ENCODE measurements at regions not wholly inside any gene's neighbourhood (a gene's known extent, or its start where the extent isn't known, plus 50 kb on each side); places are given as distances from the start of the nearest gene placed in this dataset.

DNA sequence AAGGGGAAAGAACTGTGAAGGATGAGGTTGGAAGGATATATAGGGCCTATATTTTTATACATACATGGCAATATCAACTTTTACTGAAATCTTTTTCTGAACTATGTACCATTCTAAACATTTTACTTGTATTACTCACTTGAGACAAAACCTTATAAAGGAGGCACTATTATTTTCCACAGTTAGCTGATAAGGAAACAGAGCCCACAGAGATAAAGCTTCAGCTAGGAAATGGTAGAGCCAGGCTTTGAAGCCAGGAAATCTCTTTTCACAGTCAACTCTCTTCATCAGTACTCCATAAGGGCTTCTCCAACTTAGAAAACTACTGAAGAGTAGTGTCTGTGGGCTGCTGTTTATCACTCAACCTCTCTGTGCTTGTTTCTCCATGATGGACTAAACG, 613.7 kb downstream of the PRELID2 start:
- Histone ChIP-seq H3K9ac (ENCODE audit: low read length in 5 of 5) (no peak overlapping the region), H3K36me3 (ENCODE audit: control insufficient read depth in 5 of 5, insufficient read depth in 5 of 5, low read length in 5 of 5) (no peaks in the 10 kb centered on the region)

DNA sequence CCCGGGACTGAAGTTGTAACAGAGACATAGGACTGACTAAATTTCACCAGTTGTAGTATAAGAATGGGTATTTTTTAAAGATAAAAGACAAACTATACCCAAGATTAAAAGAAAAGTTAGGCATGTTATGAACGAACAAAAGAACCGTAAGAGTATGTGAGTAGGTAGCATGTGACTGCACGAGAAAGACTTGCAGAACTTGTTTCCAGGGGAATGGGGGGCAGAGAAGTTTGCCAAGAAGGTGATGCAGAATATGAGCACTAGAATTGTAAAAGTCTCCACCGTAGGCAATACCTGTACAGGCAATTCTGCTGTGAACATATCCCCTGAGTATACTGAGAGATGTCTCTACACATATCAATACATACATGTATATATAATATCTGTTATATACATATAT, 614.7 kb downstream of the PRELID2 start:
- Histone ChIP-seq H3K9me3 (ENCODE audit: control insufficient read depth in 5 of 5, low read length in 5 of 5) (no peaks in the 10 kb centered on the region), H3K27me3 (ENCODE audit: control insufficient read depth in 5 of 5, insufficient read depth in 4 of 5, low read length in 5 of 5) (no peaks in the 10 kb centered on the region), H3K4me1 (ENCODE audit: control insufficient read depth in 5 of 5, insufficient read depth in 5 of 5, low read length in 5 of 5) (peaks cover 0 to 1% (median 0%) of the 10 kb centered on the region in 5 donors), H3K27ac (ENCODE audit: low read depth, low read length) (no peak overlapping the region), H3K4me3 (ENCODE audit: low read depth in 1 of 5, low read length in 5 of 5) (no peak overlapping the region), H3K36me3 (ENCODE audit: control insufficient read depth in 5 of 5, insufficient read depth in 5 of 5, low read length in 5 of 5) (no peaks in the 10 kb centered on the region), H3K9ac (ENCODE audit: low read length in 5 of 5) (no peak overlapping the region)

More for the DNA sequence above, 613.7 kb downstream of the PRELID2 start:
- H3K27me3 ChIP-seq (ENCODE audit: control insufficient read depth in 5 of 5, insufficient read depth in 4 of 5, low read length in 5 of 5), result no peaks in the 10 kb centered on the region
- no peak overlapping the region for H3K27ac ChIP-seq (ENCODE audit: low read depth, low read length)
- H3K4me3 ChIP-seq (ENCODE audit: low read depth in 1 of 5, low read length in 5 of 5), result no peak overlapping the region
- no peaks in the 10 kb centered on the region for H3K9me3 ChIP-seq (ENCODE audit: control insufficient read depth in 5 of 5, low read length in 5 of 5)
- peaks cover 0 to 1% (median 0%) of the 10 kb centered on the region in 5 donors for H3K4me1 ChIP-seq (ENCODE audit: control insufficient read depth in 5 of 5, insufficient read depth in 5 of 5, low read length in 5 of 5)

DNA sequence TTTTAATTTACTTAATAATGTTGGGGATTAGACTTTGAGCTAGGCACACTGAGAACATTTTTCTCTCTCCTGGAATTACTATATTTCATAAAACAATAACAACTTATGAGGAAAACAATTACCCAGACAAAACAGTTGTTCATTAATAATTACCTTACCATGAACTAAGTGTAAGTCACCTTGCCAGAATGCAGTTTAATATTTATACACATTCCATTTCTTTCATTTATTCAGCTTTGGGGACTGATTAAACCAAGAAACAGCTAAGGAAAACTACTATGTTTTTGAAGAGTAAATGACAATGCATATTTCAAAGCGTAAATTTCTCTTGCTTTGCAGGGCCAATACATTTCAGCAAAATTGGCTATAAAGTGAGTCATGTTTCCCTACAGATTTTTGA, 616.2 kb downstream of the PRELID2 start:
- Histone ChIP-seq H3K9ac (ENCODE audit: low read length in 5 of 5) (no peak overlapping the region), H3K9me3 (ENCODE audit: control insufficient read depth in 5 of 5, low read length in 5 of 5) (peaks cover 0 to 4% (median 0%) of the 10 kb centered on the region in 5 donors), H3K36me3 (ENCODE audit: control insufficient read depth in 5 of 5, insufficient read depth in 5 of 5, low read length in 5 of 5) (no peaks in the 10 kb centered on the region), H3K4me1 (ENCODE audit: control insufficient read depth in 5 of 5, insufficient read depth in 5 of 5, low read length in 5 of 5) (peaks cover 0 to 1% (median 0%) of the 10 kb centered on the region in 5 donors), H3K4me3 (ENCODE audit: low read depth in 1 of 5, low read length in 5 of 5) (no peak overlapping the region), H3K27ac (ENCODE audit: low read depth, low read length) (no peak overlapping the region), H3K27me3 (ENCODE audit: control insufficient read depth in 5 of 5, insufficient read depth in 4 of 5, low read length in 5 of 5) (no peaks in the 10 kb centered on the region)

DNA sequence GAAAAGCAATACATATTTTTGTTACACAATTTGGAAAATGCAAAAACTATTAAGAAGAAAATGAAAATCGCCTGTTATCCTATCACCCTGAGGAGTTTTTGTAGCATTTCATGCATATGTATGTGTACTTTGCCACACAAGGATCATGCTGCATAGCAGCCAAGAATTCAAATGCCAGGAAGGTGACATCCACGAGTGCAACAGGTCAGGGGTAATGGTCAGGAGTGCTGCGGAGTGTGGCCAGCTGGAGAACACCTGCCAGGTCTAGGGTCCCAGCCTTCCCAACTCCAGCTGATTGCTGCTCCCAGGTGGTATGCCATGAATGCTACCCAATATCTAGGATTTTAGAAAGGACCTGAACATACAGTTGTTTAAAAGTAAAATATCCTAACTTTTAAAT, 617.1 kb downstream of the PRELID2 start:
- peaks cover 0 to 1% (median 0%) of the 10 kb centered on the region in 5 donors for H3K4me1 ChIP-seq (ENCODE audit: control insufficient read depth in 5 of 5, insufficient read depth in 5 of 5, low read length in 5 of 5)
- H3K9ac ChIP-seq (ENCODE audit: low read length in 5 of 5), result no peak overlapping the region
- peaks cover 0 to 5% (median 4%) of the 10 kb centered on the region in 5 donors for H3K9me3 ChIP-seq (ENCODE audit: control insufficient read depth in 5 of 5, low read length in 5 of 5)
- H3K27ac ChIP-seq (ENCODE audit: low read depth, low read length), result no peak overlapping the region
- H3K4me3 ChIP-seq (ENCODE audit: low read depth in 1 of 5, low read length in 5 of 5), result no peak overlapping the region
- no peaks in the 10 kb centered on the region for H3K27me3 ChIP-seq (ENCODE audit: control insufficient read depth in 5 of 5, insufficient read depth in 4 of 5, low read length in 5 of 5)
- no peaks in the 10 kb centered on the region for H3K36me3 ChIP-seq (ENCODE audit: control insufficient read depth in 5 of 5, insufficient read depth in 5 of 5, low read length in 5 of 5)

DNA sequence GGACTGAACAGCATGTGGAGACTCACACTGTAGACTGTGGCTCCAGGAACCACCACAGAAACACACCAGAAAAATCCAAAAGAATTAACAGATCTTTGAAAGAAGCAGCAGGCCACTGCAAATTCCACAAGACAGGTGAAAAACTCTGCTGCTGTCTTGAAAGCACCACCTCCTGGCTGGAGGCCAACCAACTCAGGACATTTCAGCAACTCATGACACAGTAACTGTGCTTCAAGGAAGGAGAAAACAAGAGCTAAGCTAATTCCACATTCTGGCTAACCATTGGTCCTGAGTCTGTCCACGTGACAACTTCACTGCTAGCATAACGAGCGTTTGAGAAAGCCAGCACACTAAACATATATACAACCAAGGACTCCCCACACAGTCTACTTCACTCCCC, 625.1 kb downstream of the PRELID2 start:
- no peaks in the 10 kb centered on the region for H3K27me3 ChIP-seq (ENCODE audit: control insufficient read depth in 5 of 5, insufficient read depth in 4 of 5, low read length in 5 of 5)
- no peaks in the 10 kb centered on the region for H3K36me3 ChIP-seq (ENCODE audit: control insufficient read depth in 5 of 5, insufficient read depth in 5 of 5, low read length in 5 of 5)
- no peaks in the 10 kb centered on the region for H3K4me1 ChIP-seq (ENCODE audit: control insufficient read depth in 5 of 5, insufficient read depth in 5 of 5, low read length in 5 of 5)
- H3K9me3 ChIP-seq (ENCODE audit: control insufficient read depth in 5 of 5, low read length in 5 of 5), result peaks cover 0 to 6% (median 4%) of the 10 kb centered on the region in 5 donors
- H3K27ac ChIP-seq (ENCODE audit: low read depth, low read length), result no peak overlapping the region
- no peak overlapping the region for H3K4me3 ChIP-seq (ENCODE audit: low read depth in 1 of 5, low read length in 5 of 5)
- no peak overlapping the region for H3K9ac ChIP-seq (ENCODE audit: low read length in 5 of 5)

DNA sequence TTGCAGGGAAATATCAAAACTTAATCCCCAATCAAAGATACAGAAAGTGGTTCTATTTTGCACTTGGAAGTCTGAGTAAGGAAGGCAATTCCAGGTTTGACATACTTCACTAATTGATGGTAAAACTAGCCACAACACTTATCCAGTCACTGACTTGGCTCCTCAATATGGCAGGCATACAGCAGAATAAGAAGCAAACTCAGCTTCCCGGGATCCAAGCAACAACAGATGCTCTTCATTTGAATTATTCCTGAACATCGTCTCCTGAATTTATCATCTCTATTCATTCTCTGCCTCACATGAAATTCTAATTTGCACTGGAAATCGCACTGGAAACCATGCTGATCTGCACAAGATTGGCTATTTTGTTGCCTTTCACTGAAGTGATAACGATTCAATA, 629.6 kb downstream of the PRELID2 start:
- Histone ChIP-seq H3K9me3 (ENCODE audit: control insufficient read depth in 5 of 5, low read length in 5 of 5) (peaks cover 0 to 2% (median 0%) of the 10 kb centered on the region in 5 donors), H3K4me3 (ENCODE audit: low read depth in 1 of 5, low read length in 5 of 5) (no peak overlapping the region), H3K9ac (ENCODE audit: low read length in 5 of 5) (no peak overlapping the region), H3K4me1 (ENCODE audit: control insufficient read depth in 5 of 5, insufficient read depth in 5 of 5, low read length in 5 of 5) (no peaks in the 10 kb centered on the region), H3K36me3 (ENCODE audit: control insufficient read depth in 5 of 5, insufficient read depth in 5 of 5, low read length in 5 of 5) (no peaks in the 10 kb centered on the region), H3K27ac (ENCODE audit: low read depth, low read length) (no peak overlapping the region), H3K27me3 (ENCODE audit: control insufficient read depth in 5 of 5, insufficient read depth in 4 of 5, low read length in 5 of 5) (no peaks in the 10 kb centered on the region)

DNA sequence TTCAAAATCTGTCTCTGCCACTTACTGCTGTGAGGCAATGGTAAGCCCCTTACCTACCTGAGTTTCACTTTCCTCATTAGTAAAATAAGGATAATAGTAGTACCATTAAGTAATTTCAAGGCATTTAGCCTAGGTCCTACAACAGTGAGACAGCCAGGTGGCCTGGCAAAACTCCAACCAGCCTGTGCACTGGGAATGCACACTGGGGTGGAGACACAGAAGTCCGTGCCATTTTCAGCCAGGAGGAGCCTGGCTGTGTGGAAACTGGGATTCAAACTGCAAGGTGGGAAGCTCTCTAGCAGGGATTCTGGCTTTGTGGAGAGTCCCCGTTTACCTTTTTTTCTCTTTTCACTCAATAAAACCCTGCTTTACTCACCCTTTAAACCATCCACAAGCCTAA, 630.4 kb downstream of the PRELID2 start:
- Histone ChIP-seq H3K36me3 (ENCODE audit: control insufficient read depth in 5 of 5, insufficient read depth in 5 of 5, low read length in 5 of 5) (no peaks in the 10 kb centered on the region), H3K9ac (ENCODE audit: low read length in 5 of 5) (no peak overlapping the region), H3K4me3 (ENCODE audit: low read depth in 1 of 5, low read length in 5 of 5) (no peak overlapping the region), H3K27me3 (ENCODE audit: control insufficient read depth in 5 of 5, insufficient read depth in 4 of 5, low read length in 5 of 5) (no peaks in the 10 kb centered on the region), H3K9me3 (ENCODE audit: control insufficient read depth in 5 of 5, low read length in 5 of 5) (no peaks in the 10 kb centered on the region), H3K4me1 (ENCODE audit: control insufficient read depth in 5 of 5, insufficient read depth in 5 of 5, low read length in 5 of 5) (no peaks in the 10 kb centered on the region), H3K27ac (ENCODE audit: low read depth, low read length) (no peak overlapping the region)

DNA sequence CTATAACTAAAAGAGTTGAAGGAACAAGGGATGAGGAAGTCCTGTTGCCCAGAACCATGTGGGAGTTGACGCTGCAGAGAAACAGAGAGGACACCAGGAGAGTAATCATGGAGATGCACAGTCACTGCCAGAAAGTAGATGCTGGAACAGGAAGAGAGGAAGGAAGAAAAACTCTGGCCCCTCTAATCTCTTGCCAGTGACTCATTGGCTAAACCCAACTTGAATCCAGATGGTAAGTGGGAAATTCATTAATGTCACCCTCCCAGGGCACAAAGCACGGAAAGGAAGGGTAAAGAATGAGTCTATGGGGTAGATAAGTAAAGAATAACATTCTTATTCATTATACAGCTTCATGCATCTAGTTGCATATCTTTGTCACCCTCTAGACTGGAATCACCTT, 631.9 kb downstream of the PRELID2 start:
- Histone ChIP-seq H3K36me3 (ENCODE audit: control insufficient read depth in 5 of 5, insufficient read depth in 5 of 5, low read length in 5 of 5) (no peaks in the 10 kb centered on the region), H3K9ac (ENCODE audit: low read length in 5 of 5) (no peak overlapping the region)

DNA sequence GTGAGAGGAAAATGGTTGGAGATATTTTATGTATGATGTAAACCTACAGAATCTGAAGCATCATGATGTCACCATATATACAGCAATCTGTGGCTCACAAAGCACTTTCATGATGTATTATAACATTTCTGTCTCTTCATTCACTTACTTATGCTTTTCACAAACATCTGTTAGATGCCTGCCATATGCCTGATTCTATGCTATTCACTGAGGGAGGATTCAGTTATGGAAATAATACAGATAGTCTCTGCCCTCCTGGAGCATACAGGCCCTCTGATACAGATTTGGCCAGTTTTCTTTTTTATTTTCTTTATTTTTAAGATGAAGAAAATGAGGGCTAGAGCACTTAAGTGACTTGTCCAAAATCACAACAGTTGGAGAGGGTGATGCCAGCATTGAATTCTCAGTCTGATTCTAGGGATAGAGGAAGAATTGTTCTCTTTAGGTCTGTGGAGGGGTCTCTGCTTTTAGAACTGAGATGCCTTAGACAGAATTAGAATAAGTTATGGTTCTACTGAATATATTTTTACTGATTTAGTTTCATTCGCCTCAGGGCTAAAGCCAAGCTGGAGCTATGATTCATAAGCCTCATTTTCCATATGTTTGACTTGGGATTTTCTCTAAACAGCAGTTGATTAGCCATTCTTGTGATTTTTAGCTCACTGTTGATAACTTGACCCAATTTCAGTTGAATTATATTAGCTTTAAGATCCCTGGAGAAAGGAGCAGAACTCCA, 636.4 kb downstream of the PRELID2 start:
- H3K4me3 ChIP-seq (ENCODE audit: low read depth in 1 of 5, low read length in 5 of 5), result no peak overlapping the region
- no peaks in the 10 kb centered on the region for H3K27me3 ChIP-seq (ENCODE audit: control insufficient read depth in 5 of 5, insufficient read depth in 4 of 5, low read length in 5 of 5)
- H3K9ac ChIP-seq (ENCODE audit: low read length in 5 of 5), result no peak overlapping the region
- no peaks in the 10 kb centered on the region for H3K36me3 ChIP-seq (ENCODE audit: control insufficient read depth in 5 of 5, insufficient read depth in 5 of 5, low read length in 5 of 5)
- H3K27ac ChIP-seq (ENCODE audit: low read depth, low read length), result no peak overlapping the region
- no peaks in the 10 kb centered on the region for H3K4me1 ChIP-seq (ENCODE audit: control insufficient read depth in 5 of 5, insufficient read depth in 5 of 5, low read length in 5 of 5)
- H3K9me3 ChIP-seq (ENCODE audit: control insufficient read depth in 5 of 5, low read length in 5 of 5), result no peaks in the 10 kb centered on the region

More for the DNA sequence above, 631.9 kb downstream of the PRELID2 start:
- no peak overlapping the region for H3K4me3 ChIP-seq (ENCODE audit: low read depth in 1 of 5, low read length in 5 of 5)
- no peak overlapping the region for H3K27ac ChIP-seq (ENCODE audit: low read depth, low read length)
- no peaks in the 10 kb centered on the region for H3K27me3 ChIP-seq (ENCODE audit: control insufficient read depth in 5 of 5, insufficient read depth in 4 of 5, low read length in 5 of 5)
- no peaks in the 10 kb centered on the region for H3K4me1 ChIP-seq (ENCODE audit: control insufficient read depth in 5 of 5, insufficient read depth in 5 of 5, low read length in 5 of 5)
- no peaks in the 10 kb centered on the region for H3K9me3 ChIP-seq (ENCODE audit: control insufficient read depth in 5 of 5, low read length in 5 of 5)

DNA sequence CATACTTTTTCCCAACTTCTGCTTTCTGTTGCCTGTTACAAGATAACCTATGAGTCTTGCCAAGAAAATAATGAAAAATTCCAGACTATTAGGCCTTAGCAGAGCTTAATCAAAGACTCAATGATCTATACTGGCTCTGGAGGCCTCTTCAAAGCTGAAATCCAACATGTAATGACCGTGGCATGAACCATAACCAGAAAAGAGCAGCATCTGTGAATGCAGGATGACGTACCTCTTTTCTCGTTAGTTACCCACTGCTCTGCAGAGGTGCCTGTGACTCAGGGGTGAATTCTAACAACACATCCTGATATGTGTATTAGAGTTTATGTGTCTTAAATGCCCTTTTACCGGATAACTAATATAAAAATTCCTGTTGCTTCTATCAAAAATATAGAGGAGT, 645.4 kb downstream of the PRELID2 start:
- no peak overlapping the region for H3K4me3 ChIP-seq (ENCODE audit: low read depth in 1 of 5, low read length in 5 of 5)
- no peaks in the 10 kb centered on the region for H3K36me3 ChIP-seq (ENCODE audit: control insufficient read depth in 5 of 5, insufficient read depth in 5 of 5, low read length in 5 of 5)
- no peaks in the 10 kb centered on the region for H3K4me1 ChIP-seq (ENCODE audit: control insufficient read depth in 5 of 5, insufficient read depth in 5 of 5, low read length in 5 of 5)
- H3K27ac ChIP-seq (ENCODE audit: low read depth, low read length), result no peak overlapping the region
- no peaks in the 10 kb centered on the region for H3K9me3 ChIP-seq (ENCODE audit: control insufficient read depth in 5 of 5, low read length in 5 of 5)
- no peaks in the 10 kb centered on the region for H3K27me3 ChIP-seq (ENCODE audit: control insufficient read depth in 5 of 5, insufficient read depth in 4 of 5, low read length in 5 of 5)
- no peak overlapping the region for H3K9ac ChIP-seq (ENCODE audit: low read length in 5 of 5)
